ENCODE measurements at regions not wholly inside any gene's neighbourhood (a gene's known extent, or its start where the extent isn't known, plus 50 kb on each side); places are given as distances from the start of the nearest gene placed in this dataset.

- TF ChIP-seq CTCF (IDR thresholded peaks at IDR 0.05; ENCODE audit: borderline replicate concordance, extremely low read depth, low read length, poor library complexity, severe bottlenecking): no peak
- no peak for TF ChIP-seq EZH2 (IDR thresholded peaks at IDR 0.05; ENCODE audit: borderline replicate concordance, low read depth, low read length, severe bottlenecking)
These were observed 96.1 kb upstream of the DIO3 start for GRCh38 chr14:101464984-101465794.
